22Rv1 (cell line): ENCODE measurements at regions not wholly inside any gene's neighbourhood (a gene's known extent, or its start where the extent isn't known, plus 50 kb on each side); places are given as distances from the start of the nearest gene placed in this dataset.

Experiments used
- ZFX ChIP-seq: fragments of 450-650 bp; IDR thresholded peaks from 2 replicates; pipeline ENCODE4 v1.6.1; 2017; ENCODE audit warnings: antibody characterized with exemption, borderline replicate concordance
- TF ChIP-seq, protein P1 (sequence below): fragments of 450-650 bp; IDR thresholded peaks from 2 replicates; pipeline ENCODE4 v1.5.1; 2017; ENCODE audit warnings: mild to moderate bottlenecking

DNA sequence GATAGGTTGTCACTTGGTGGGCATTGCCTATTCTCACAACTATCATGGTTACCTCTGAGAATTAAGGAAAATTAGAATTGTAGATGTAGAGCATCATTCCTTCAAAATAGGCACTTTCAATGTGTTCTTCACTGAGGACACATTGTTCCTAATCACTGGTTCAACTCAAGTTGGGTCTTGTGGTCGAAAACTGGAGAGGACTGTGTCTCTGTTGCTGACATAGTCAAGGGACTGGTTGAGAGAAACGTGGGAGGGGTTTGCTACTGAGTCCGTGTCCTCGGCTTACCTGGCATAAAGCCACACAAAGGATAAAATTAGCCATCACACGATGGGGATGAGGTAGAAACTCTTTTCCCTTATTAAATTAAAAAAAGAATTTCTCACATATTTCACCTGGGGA, 205.9 kb upstream of the CD180 start:
- TF ChIP-seq, protein P1, sequence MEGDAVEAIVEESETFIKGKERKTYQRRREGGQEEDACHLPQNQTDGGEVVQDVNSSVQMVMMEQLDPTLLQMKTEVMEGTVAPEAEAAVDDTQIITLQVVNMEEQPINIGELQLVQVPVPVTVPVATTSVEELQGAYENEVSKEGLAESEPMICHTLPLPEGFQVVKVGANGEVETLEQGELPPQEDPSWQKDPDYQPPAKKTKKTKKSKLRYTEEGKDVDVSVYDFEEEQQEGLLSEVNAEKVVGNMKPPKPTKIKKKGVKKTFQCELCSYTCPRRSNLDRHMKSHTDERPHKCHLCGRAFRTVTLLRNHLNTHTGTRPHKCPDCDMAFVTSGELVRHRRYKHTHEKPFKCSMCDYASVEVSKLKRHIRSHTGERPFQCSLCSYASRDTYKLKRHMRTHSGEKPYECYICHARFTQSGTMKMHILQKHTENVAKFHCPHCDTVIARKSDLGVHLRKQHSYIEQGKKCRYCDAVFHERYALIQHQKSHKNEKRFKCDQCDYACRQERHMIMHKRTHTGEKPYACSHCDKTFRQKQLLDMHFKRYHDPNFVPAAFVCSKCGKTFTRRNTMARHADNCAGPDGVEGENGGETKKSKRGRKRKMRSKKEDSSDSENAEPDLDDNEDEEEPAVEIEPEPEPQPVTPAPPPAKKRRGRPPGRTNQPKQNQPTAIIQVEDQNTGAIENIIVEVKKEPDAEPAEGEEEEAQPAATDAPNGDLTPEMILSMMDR: no peak
- no peak for TF ChIP-seq ZFX
